ENCODE measurements at regions not wholly inside any gene's neighbourhood (a gene's known extent, or its start where the extent isn't known, plus 50 kb on each side); places are given as distances from the start of the nearest gene placed in this dataset.
"Not testable (repeated sequence)": the region's sequence is repeated elsewhere in the genome, so short reads cannot be mapped to it uniquely, and the experiment has no call there.

DNA sequence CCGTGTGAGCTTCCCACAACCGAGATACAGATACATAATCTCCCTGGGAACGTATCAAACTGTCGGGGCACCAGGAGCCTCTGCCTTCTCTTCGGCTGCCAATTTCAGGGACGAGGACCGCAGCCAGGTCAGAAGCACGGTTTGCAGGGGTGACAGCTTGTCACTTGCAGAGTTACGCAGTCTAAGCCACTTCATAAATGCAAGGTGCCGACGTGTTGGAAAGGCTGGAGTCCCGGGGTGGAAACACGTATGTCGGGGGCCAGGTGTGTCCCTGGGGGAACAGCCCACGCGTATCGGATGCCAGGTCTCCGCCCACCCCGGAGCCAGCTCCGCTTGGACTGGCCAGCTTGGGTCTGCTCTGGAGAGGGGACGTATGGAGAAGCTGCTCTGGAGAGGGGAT lies 76.3 kb upstream of the SHOX start:
- no peak for TF ChIP-seq CTCF (IDR thresholded peaks at IDR 0.05)
- no peaks in the 10 kb centered on the region for H3K9me3 ChIP-seq (ENCODE audit: control insufficient read depth, low read length)

DNA sequence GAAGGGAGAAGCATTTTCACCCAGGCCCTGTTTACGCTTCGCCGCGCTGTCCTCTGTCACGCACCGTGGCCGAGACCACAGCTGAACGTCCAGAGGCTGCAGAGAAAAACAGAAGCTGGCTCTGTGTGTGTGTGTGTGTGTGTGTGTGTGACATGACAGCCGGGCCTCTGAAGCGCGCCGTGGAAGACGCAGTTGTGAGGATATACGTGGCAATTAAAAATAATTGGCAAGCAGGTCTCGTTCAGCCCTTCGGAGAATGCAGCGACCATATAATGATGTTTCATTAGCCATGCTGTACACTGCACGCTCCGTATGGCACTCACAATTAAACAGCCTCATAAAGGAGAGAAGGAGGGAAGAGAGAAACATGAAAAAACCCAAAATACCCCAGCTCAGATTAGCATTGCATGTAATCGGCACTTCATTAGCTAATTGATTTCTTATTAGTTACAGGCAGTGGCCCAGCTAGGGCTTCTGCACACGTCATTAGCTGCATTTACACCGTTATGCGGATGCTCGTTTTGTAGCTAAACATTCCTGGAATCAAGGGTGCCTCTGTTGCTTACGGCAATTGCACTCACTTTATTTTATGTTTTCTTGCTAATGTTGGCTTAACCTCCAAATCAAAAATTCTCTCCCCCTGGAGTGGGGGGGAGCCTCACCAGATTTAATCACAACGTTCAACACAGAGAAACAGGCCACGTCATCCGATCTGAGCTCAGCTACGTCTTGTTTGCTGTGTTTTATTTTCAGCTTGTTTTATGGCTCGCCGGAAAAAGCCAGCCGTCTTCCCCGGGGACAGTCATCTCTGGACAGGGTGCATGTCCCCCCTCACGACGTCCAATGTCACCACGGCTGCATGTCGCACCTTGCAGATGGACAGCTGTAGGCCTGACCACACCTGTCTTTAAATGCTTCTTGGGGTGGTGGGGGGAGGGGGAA lies 74.6 kb upstream of the SHOX start:
- Histone ChIP-seq H3K27me3 (ENCODE audit: control insufficient read depth, insufficient read depth, low read length) (no peaks in the 10 kb centered on the region), H3K9me3 (ENCODE audit: control insufficient read depth, low read length) (no peaks in the 10 kb centered on the region), H2AFZ (no peak overlapping the region), H3K4me3 (ENCODE audit: low read depth, low read length) (no peak overlapping the region), H3K9ac (no peak overlapping the region), H3K36me3 (ENCODE audit: control insufficient read depth, insufficient read depth, low read length) (no peaks in the 10 kb centered on the region), H3K4me1 (no peaks in the 10 kb centered on the region), H3K79me2 (no peaks in the 10 kb centered on the region), H3K4me2 (ENCODE audit: low read length) (no peak overlapping the region), H3K27ac (no peak overlapping the region)
- TF ChIP-seq CTCF (IDR thresholded peaks at IDR 0.05), result no peak

More for the DNA sequence above, 76.3 kb upstream of the SHOX start:
- Histone ChIP-seq H2AFZ (no peak overlapping the region), H3K27me3 (ENCODE audit: control insufficient read depth, insufficient read depth, low read length) (no peaks in the 10 kb centered on the region), H3K79me2 (no peaks in the 10 kb centered on the region), H3K4me2 (ENCODE audit: low read length) (no peak overlapping the region), H3K9ac (no peak overlapping the region), H3K4me3 (ENCODE audit: low read depth, low read length) (no peak overlapping the region), H3K4me1 (no peaks in the 10 kb centered on the region), H3K27ac (no peak overlapping the region), H3K36me3 (ENCODE audit: control insufficient read depth, insufficient read depth, low read length) (no peaks in the 10 kb centered on the region)

- not testable (repeated sequence) for H2AFZ ChIP-seq; H3K9me3 ChIP-seq (ENCODE audit: control insufficient read depth, low read length); H3K79me2 ChIP-seq; H3K36me3 ChIP-seq (ENCODE audit: control insufficient read depth, insufficient read depth, low read length); H3K27ac ChIP-seq; H3K4me1 ChIP-seq; H3K4me2 ChIP-seq (ENCODE audit: low read length); H3K4me3 ChIP-seq (ENCODE audit: low read depth, low read length); H3K27me3 ChIP-seq (ENCODE audit: control insufficient read depth, insufficient read depth, low read length); H3K9ac ChIP-seq
Measured at GRCh38 chrX:557601-558000, 73.0 kb upstream of the SHOX start.

DNA sequence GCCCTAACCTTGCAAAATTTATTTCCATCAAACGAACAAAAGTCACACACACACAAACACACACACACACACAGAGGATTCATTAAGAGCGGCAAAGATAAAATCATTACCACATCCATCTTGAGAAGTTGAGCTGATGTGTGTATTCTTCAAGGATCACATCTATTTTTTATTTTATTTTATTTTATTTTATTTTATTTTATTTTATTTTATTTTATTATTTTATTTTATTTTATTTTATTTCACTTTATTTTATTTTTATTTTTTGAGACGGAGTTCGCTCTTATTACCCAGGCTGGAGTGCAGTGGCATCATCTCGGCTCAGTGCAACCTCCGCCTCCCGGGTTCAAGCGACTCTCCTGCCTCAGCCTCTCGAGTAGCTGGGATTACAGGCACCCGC lies 71.3 kb upstream of the SHOX start:
- H3K9ac ChIP-seq; H3K79me2 ChIP-seq; H3K9me3 ChIP-seq (ENCODE audit: control insufficient read depth, low read length); H3K36me3 ChIP-seq (ENCODE audit: control insufficient read depth, insufficient read depth, low read length); H3K4me2 ChIP-seq (ENCODE audit: low read length); H3K4me1 ChIP-seq; H2AFZ ChIP-seq; H3K4me3 ChIP-seq (ENCODE audit: low read depth, low read length); H3K27ac ChIP-seq; H3K27me3 ChIP-seq (ENCODE audit: control insufficient read depth, insufficient read depth, low read length): not testable (repeated sequence)

DNA sequence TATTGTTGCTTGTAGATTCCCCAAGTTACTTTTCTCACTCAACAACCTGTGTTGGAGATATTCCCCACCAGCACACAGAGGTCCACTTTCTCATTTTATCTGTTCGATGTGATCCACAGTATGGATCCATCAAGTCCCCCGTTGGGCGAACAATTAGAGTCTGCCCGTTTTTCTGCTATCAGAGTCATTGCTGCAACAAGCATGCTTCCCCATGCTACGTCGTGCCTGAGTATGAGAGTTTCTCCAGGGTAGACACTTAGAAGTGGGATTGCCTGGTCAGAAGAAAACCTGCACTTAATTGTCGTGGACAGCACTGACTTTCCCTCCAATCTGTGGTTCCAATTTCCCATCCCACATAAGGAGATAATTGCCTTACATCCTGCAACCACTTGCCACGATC lies 62.7 kb upstream of the SHOX start:
- Histone ChIP-seq H3K4me2 (ENCODE audit: low read length) (no peak overlapping the region), H3K9ac (no peak overlapping the region), H3K27me3 (ENCODE audit: control insufficient read depth, insufficient read depth, low read length) (no peaks in the 10 kb centered on the region), H3K27ac (no peak overlapping the region), H3K4me1 (no peaks in the 10 kb centered on the region), H3K79me2 (no peaks in the 10 kb centered on the region), H3K9me3 (ENCODE audit: control insufficient read depth, low read length) (no peaks in the 10 kb centered on the region), H3K36me3 (ENCODE audit: control insufficient read depth, insufficient read depth, low read length) (no peaks in the 10 kb centered on the region), H2AFZ (no peak overlapping the region), H3K4me3 (ENCODE audit: low read depth, low read length) (no peak overlapping the region)
- TF ChIP-seq CTCF (IDR thresholded peaks at IDR 0.05), result no peak
